ENCODE measurements at regions not wholly inside any gene's neighbourhood (a gene's known extent, or its start where the extent isn't known, plus 50 kb on each side); places are given as distances from the start of the nearest gene placed in this dataset.

GRCh38 chr16:76201385-76201784 is 75.8 kb upstream of the CNTNAP4 start:
- Histone ChIP-seq H4K20me1 (ENCODE audit: insufficient read depth, low read length) (no peaks in the 10 kb centered on the region), H2AFZ (ENCODE audit: low read length) (no peak overlapping the region), H3K9me3 (ENCODE audit: low read depth, low read length) (no peaks in the 10 kb centered on the region), H3K27ac (ENCODE audit: low read depth, low read length) (no peak overlapping the region), H3K27me3 (ENCODE audit: insufficient read depth, low read length) (no peaks in the 10 kb centered on the region), H3K36me3 (ENCODE audit: insufficient read depth, low read length) (no peaks in the 10 kb centered on the region), H3K4me1 (ENCODE audit: insufficient read depth, low read length) (no peaks in the 10 kb centered on the region), H3K4me2 (ENCODE audit: insufficient read depth, low read length) (no peak overlapping the region), H3K4me3 (ENCODE audit: insufficient read depth, low read length) (no peak overlapping the region), H3K79me2 (ENCODE audit: insufficient read depth, low read length) (no peaks in the 10 kb centered on the region)
- no peak for DNase-seq (ENCODE audit: insufficient read length, low spot score, missing footprints)
- TF ChIP-seq CTCF (IDR thresholded peaks at IDR 0.05; ENCODE audit: extremely low read depth, low read depth, low read length): no peak

- no peak for TF ChIP-seq CTCF (IDR thresholded peaks at IDR 0.05; ENCODE audit: extremely low read depth, low read depth, low read length)
- Histone ChIP-seq H3K9me3 (ENCODE audit: low read depth, low read length) (no peaks in the 10 kb centered on the region), H4K20me1 (ENCODE audit: insufficient read depth, low read length) (no peaks in the 10 kb centered on the region), H3K79me2 (ENCODE audit: insufficient read depth, low read length) (no peaks in the 10 kb centered on the region), H3K27ac (ENCODE audit: low read depth, low read length) (no peak overlapping the region), H3K36me3 (ENCODE audit: insufficient read depth, low read length) (no peaks in the 10 kb centered on the region), H3K4me3 (ENCODE audit: insufficient read depth, low read length) (no peak overlapping the region), H3K4me1 (ENCODE audit: insufficient read depth, low read length) (no peaks in the 10 kb centered on the region), H3K27me3 (ENCODE audit: insufficient read depth, low read length) (no peaks in the 10 kb centered on the region), H2AFZ (ENCODE audit: low read length) (no peak overlapping the region), H3K4me2 (ENCODE audit: insufficient read depth, low read length) (no peak overlapping the region)
- no peak for DNase-seq (ENCODE audit: insufficient read length, low spot score, missing footprints)
Observed at GRCh38 chr16:76204249-76204648, 73.0 kb upstream of the CNTNAP4 start.

- Histone ChIP-seq H3K9me3 (ENCODE audit: low read depth, low read length) (no peaks in the 10 kb centered on the region), H3K27me3 (ENCODE audit: insufficient read depth, low read length) (no peaks in the 10 kb centered on the region), H4K20me1 (ENCODE audit: insufficient read depth, low read length) (no peaks in the 10 kb centered on the region), H3K79me2 (ENCODE audit: insufficient read depth, low read length) (no peaks in the 10 kb centered on the region), H3K36me3 (ENCODE audit: insufficient read depth, low read length) (no peaks in the 10 kb centered on the region), H2AFZ (ENCODE audit: low read length) (no peak overlapping the region), H3K4me1 (ENCODE audit: insufficient read depth, low read length) (no peaks in the 10 kb centered on the region), H3K27ac (ENCODE audit: low read depth, low read length) (no peak overlapping the region), H3K4me2 (ENCODE audit: insufficient read depth, low read length) (no peak overlapping the region), H3K4me3 (ENCODE audit: insufficient read depth, low read length) (no peak overlapping the region)
- no peak for DNase-seq (ENCODE audit: insufficient read length, low spot score, missing footprints)
- no peak for TF ChIP-seq CTCF (IDR thresholded peaks at IDR 0.05; ENCODE audit: extremely low read depth, low read depth, low read length)
Observed at GRCh38 chr16:76207270-76207669, 69.9 kb upstream of the CNTNAP4 start.

- no peaks in the 10 kb centered on the region for H3K27me3 ChIP-seq (ENCODE audit: insufficient read depth, low read length)
- H3K79me2 ChIP-seq (ENCODE audit: insufficient read depth, low read length): no peaks in the 10 kb centered on the region
- no peak for TF ChIP-seq CTCF (IDR thresholded peaks at IDR 0.05; ENCODE audit: extremely low read depth, low read depth, low read length)
- no peaks in the 10 kb centered on the region for H3K4me1 ChIP-seq (ENCODE audit: insufficient read depth, low read length)
- H3K27ac ChIP-seq (ENCODE audit: low read depth, low read length): no peak overlapping the region
- H4K20me1 ChIP-seq (ENCODE audit: insufficient read depth, low read length): no peaks in the 10 kb centered on the region
- H3K4me2 ChIP-seq (ENCODE audit: insufficient read depth, low read length): no peak overlapping the region
- H3K36me3 ChIP-seq (ENCODE audit: insufficient read depth, low read length): no peaks in the 10 kb centered on the region
- no peaks in the 10 kb centered on the region for H3K9me3 ChIP-seq (ENCODE audit: low read depth, low read length)
- H2AFZ ChIP-seq (ENCODE audit: low read length): no peak overlapping the region
- no peak overlapping the region for H3K4me3 ChIP-seq (ENCODE audit: insufficient read depth, low read length)
- no peak for DNase-seq (ENCODE audit: insufficient read length, low spot score, missing footprints)
Observed at GRCh38 chr16:76210157-76210556, 67.0 kb upstream of the CNTNAP4 start.
